Coronary artery (tissue), 2 donors: ENCODE measurements at regions not wholly inside any gene's neighbourhood (a gene's known extent, or its start where the extent isn't known, plus 50 kb on each side); places are given as distances from the start of the nearest gene placed in this dataset.

Experiments used
- DNase-seq: peaks from one replicate; pipeline ENCODE4 v3.0.0-alpha.2; 2017; ENCODE audit warnings: low spot score
- H3K27ac ChIP-seq, 2 donors: fragments of 200-600 bp; sonication (generic); one replicate each; pipeline ENCODE4 v1.5.1; 2016 to 2019
- H3K4me3 ChIP-seq: fragments of 200-600 bp; sonication (generic); 2 replicates; pipeline ENCODE4 v1.5.1; 2016; ENCODE audit warnings: mild to moderate bottlenecking, moderate library complexity
- CTCF ChIP-seq: fragments of 200-600 bp; sonication (generic); IDR thresholded peaks from one replicate; pipeline ENCODE4 v1.5.1; 2019; ENCODE audit warnings: antibody characterized with exemption

DNA sequence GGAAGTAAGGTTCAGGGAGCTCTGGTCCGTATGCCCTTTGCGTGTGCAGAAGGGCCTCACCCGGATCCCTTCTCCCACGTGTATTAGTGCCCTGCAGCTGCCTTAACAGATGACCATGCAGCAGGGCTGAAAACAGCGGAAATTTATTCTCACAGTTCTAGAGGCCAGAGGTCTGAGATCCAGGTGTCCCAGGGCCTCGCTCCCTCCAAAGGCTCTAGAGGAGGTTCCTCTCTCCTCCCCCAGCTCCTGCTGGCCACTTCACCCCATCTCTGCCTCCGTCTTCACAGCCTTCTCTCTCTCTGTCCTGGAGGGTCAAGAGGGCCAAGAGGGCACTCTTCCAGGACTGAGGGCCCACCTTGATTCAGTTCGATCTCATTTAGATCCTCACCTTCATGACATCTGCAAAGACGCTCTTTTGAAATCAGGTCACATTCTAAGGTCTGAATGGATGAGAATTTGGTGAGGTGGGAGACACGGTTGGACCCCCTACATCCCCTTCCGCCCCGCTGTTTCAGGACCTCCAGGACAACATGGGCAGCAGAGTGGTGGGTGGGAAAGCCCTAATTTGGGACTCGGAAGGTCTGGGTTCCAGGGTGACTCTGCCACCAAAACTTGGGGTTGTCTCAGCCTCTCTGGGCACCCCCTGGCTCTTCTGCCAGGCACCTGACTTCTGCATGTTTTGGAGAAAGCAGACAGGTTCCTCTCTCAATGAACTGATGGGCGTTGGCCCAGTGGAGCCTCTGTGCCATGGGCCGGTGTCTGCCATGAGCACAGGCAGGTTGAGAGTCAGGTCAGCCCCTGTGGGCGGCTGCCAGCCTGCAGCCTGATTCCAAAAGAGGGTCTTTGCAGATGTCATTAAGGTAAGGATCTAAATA lies 361.2 kb downstream of the SEC14L1 start:
- TF ChIP-seq CTCF, result no peak
- H3K4me3 ChIP-seq, result no peak overlapping the region
- DNase-seq, result peak; percentile 54
- no peak overlapping the region for H3K27ac ChIP-seq

DNA sequence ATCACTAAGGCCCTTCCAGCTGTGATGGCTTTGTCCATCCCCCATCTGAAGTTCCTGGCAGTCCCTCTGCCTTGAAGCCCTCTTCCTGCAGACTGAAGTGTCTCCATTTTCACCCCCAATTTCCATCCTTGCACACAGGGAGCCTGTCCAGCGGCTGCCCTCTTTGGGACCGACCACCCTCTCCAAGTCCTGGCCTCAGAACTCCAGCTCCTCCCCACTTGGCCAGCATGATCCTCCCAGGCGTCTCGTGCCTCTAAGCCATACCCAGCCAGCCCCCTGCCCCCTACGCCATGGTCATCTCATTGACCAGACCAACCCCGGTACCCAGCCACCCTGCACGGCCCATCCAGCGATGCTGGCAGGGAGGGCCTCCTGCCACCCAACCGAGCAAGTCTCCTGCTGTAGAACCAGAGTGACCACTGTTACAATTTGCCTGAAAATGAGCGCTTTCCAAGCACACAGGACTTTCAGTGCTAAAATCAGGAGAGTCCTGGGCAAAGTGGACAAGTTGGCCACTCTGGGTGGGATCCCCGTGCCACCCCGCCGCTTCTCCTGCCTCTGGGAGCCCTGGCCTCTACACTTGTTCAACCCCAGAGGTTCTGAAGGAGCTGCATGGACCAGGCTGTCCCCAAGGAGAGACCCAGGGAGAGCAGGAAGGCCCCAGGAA lies 362.0 kb downstream of the SEC14L1 start:
- TF ChIP-seq CTCF, result no peak
- Histone ChIP-seq H3K4me3 (no peak overlapping the region), H3K27ac (no peak overlapping the region)
- peak; percentile 70 for DNase-seq

DNA sequence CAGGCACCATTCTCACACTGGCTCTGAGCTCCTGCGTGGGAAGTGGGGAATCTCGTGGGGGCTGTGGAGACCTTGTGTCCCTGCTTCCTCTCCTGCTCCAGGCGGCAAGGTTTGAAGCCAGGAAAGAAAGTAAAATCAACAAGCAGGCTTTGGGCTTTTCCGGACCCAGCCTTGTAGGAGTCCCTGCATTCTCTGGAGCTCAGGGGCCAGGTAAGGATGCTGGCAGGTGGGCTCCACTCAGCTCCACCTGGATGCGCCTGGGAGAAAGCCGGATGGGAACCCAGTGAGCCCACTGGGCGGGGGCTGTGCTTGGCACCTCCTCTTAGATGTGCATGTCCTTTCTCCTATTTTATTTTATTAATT lies 362.5 kb downstream of the SEC14L1 start:
- Histone ChIP-seq H3K4me3 (no peak overlapping the region), H3K27ac (no peak overlapping the region)
- no peak for TF ChIP-seq CTCF
- DNase-seq, result peak; percentile 40

GRCh38 chr17:77503916-77504651 lies 363.3 kb downstream of the SEC14L1 start:
- TF ChIP-seq CTCF, result no peak
- H3K27ac ChIP-seq, result no peak overlapping the region
- DNase-seq, result peak; percentile 70

DNA sequence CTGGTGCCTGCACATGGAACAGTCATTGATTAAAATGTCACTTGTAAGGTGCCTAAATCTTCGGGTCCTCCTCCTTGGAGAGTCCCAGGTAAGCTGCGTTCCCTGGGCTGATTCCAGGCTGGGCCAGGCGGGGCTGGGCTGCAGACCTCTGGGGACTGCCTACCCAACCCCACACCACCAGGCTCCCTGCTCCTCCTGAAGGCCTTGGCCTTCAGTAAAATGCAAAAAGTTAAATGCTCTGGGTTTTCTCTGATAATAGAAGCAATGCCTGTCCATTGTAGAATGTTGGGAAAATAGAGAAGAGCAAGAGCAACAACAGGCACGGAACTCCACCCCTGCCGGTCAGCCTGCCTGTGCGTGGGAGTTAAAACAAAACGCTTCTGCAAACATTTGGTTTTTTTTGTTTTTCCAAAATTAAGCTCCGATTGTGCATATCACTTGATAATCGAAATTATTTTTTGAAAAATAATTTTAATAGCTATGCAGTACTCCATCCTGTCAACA lies 363.9 kb downstream of the SEC14L1 start:
- H3K4me3 ChIP-seq, result no peak overlapping the region
- no peak for TF ChIP-seq CTCF
- DNase-seq, result peak; percentile 64
- no peak overlapping the region for H3K27ac ChIP-seq

More at GRCh38 chr17:77503916-77504651, 363.3 kb downstream of the SEC14L1 start:
- no peak overlapping the region for H3K4me3 ChIP-seq

GRCh38 chr17:77505181-77505639 lies 364.4 kb downstream of the SEC14L1 start:
- peak; percentile 62 for DNase-seq
- no peak overlapping the region for H3K27ac ChIP-seq
- TF ChIP-seq CTCF, result no peak
- H3K4me3 ChIP-seq, result no peak overlapping the region
